Chondrocyte (in vitro differentiated cells): ENCODE measurements at regions not wholly inside any gene's neighbourhood (a gene's known extent, or its start where the extent isn't known, plus 50 kb on each side); places are given as distances from the start of the nearest gene placed in this dataset.
A peak's percentile ranks its signal among the peaks of the same experiment; 100 is the strongest.

Experiments
- DNase-seq: peaks from one replicate; pipeline ENCODE4 v3.0.0; 2021; ENCODE audit warnings: mixed read lengths, low spot score
- H3K27ac Mint-ChIP-seq: one replicate; pipeline ENCODE4 v1.8.0; 2021; ENCODE audit warnings: mild to moderate bottlenecking, moderate library complexity, mixed read lengths; ENCODE audit not compliant: unreplicated experiment
- H3K27me3 Mint-ChIP-seq: 2 replicates; pipeline ENCODE4 v1.8.0; 2021; ENCODE audit warnings: low read depth, mixed read lengths
- H3K36me3 Mint-ChIP-seq: 2 replicates; pipeline ENCODE4 v1.8.0; 2021; ENCODE audit warnings: low read depth, mixed read lengths
- H3K4me1 Mint-ChIP-seq: 2 replicates; pipeline ENCODE4 v1.8.0; 2021; ENCODE audit warnings: low read depth, mild to moderate bottlenecking, mixed read lengths
- H3K4me3 Mint-ChIP-seq: one replicate; pipeline ENCODE4 v1.8.0; 2021; ENCODE audit warnings: mild to moderate bottlenecking, moderate library complexity, mixed read lengths; ENCODE audit not compliant: unreplicated experiment
- H3K9me3 Mint-ChIP-seq: 2 replicates; pipeline ENCODE4 v1.8.0; 2021; ENCODE audit warnings: low read depth, mixed read lengths
- CTCF ChIP-seq: fragments of 200-600 bp; sonication (generic); IDR thresholded peaks from 2 replicates; pipeline ENCODE4 v1.5.0; 2021; ENCODE audit warnings: antibody characterized with exemption, mild to moderate bottlenecking, moderate library complexity

- TF ChIP-seq CTCF = no peak
- H3K9me3 Mint-ChIP-seq = peaks cover 6% of the 10 kb centered on the region
- H3K36me3 Mint-ChIP-seq = no peaks in the 10 kb centered on the region
- no peak overlapping the region for H3K27ac Mint-ChIP-seq
- H3K4me1 Mint-ChIP-seq = peaks cover 25% of the 10 kb centered on the region
- H3K4me3 Mint-ChIP-seq = no peak overlapping the region
- DNase-seq = no peak
- no peaks in the 10 kb centered on the region for H3K27me3 Mint-ChIP-seq
Observed at GRCh38 chr1:82346141-82346540, 545.4 kb downstream of the ADGRL2 start.

GRCh38 chr1:82343381-82343780 lies 542.6 kb downstream of the ADGRL2 start:
- Mint-ChIP-seq H3K27ac (peak overlapping the region; percentile 62), H3K9me3 (no peaks in the 10 kb centered on the region), H3K27me3 (no peaks in the 10 kb centered on the region), H3K36me3 (no peaks in the 10 kb centered on the region), H3K4me3 (no peak overlapping the region), H3K4me1 (peaks cover 40% of the 10 kb centered on the region)
- TF ChIP-seq CTCF = no peak
- DNase-seq = no peak

- H3K27me3 Mint-ChIP-seq = no peaks in the 10 kb centered on the region
- no peak for DNase-seq
- no peaks in the 10 kb centered on the region for H3K36me3 Mint-ChIP-seq
- H3K9me3 Mint-ChIP-seq = no peaks in the 10 kb centered on the region
- H3K4me3 Mint-ChIP-seq = no peak overlapping the region
- TF ChIP-seq CTCF = no peak
- H3K27ac Mint-ChIP-seq = no peak overlapping the region
- peaks cover 47% of the 10 kb centered on the region for H3K4me1 Mint-ChIP-seq
Observed at GRCh38 chr1:82337635-82338034, 536.9 kb downstream of the ADGRL2 start.

GRCh38 chr1:82330330-82330729 lies 529.6 kb downstream of the ADGRL2 start:
- Mint-ChIP-seq H3K36me3 (no peaks in the 10 kb centered on the region), H3K27me3 (no peaks in the 10 kb centered on the region), H3K4me3 (no peak overlapping the region), H3K9me3 (no peaks in the 10 kb centered on the region), H3K27ac (no peak overlapping the region), H3K4me1 (peaks cover 15% of the 10 kb centered on the region)
- DNase-seq = no peak
- TF ChIP-seq CTCF = no peak

GRCh38 chr1:82329226-82329625 lies 528.5 kb downstream of the ADGRL2 start:
- TF ChIP-seq CTCF = no peak
- no peaks in the 10 kb centered on the region for H3K36me3 Mint-ChIP-seq
- H3K27ac Mint-ChIP-seq = no peak overlapping the region
- no peaks in the 10 kb centered on the region for H3K9me3 Mint-ChIP-seq
- no peaks in the 10 kb centered on the region for H3K27me3 Mint-ChIP-seq
- H3K4me1 Mint-ChIP-seq = peaks cover 8% of the 10 kb centered on the region
- no peak overlapping the region for H3K4me3 Mint-ChIP-seq
- no peak for DNase-seq
